Neural crest cell (in vitro differentiated cells): ENCODE measurements at regions not wholly inside any gene's neighbourhood (a gene's known extent, or its start where the extent isn't known, plus 50 kb on each side); places are given as distances from the start of the nearest gene placed in this dataset.

Experiments used
- DNase-seq: peaks from one replicate; pipeline ENCODE4 v3.0.0; 2021; ENCODE audit warnings: low read depth, mixed read lengths, low spot score
- H3K27ac Mint-ChIP-seq: one replicate; pipeline ENCODE4 v1.8.0; 2021; ENCODE audit warnings: mild to moderate bottlenecking, mixed read lengths; ENCODE audit not compliant: unreplicated experiment
- H3K27me3 Mint-ChIP-seq: 2 replicates; pipeline ENCODE4 v1.8.0; 2021; ENCODE audit warnings: low read depth, mild to moderate bottlenecking, mixed read lengths
- H3K36me3 Mint-ChIP-seq: 2 replicates; pipeline ENCODE4 v1.8.0; 2021; ENCODE audit warnings: low read depth, mild to moderate bottlenecking, mixed read lengths
- H3K4me1 Mint-ChIP-seq: 2 replicates; pipeline ENCODE4 v1.8.0; 2021; ENCODE audit warnings: mixed read lengths
- H3K4me3 Mint-ChIP-seq: one replicate; pipeline ENCODE4 v1.8.0; 2021; ENCODE audit warnings: mild to moderate bottlenecking, mixed read lengths
- H3K9me3 Mint-ChIP-seq: 2 replicates; pipeline ENCODE4 v1.8.0; 2021; ENCODE audit warnings: mixed read lengths
- CTCF ChIP-seq: fragments of 200-600 bp; sonication (generic); conservative IDR thresholded peaks from 2 replicates; pipeline ENCODE4 v1.5.0; 2021; ENCODE audit warnings: antibody characterized with exemption, mild to moderate bottlenecking

- Mint-ChIP-seq H3K4me1 (peaks cover 11% of the 10 kb centered on the region), H3K27me3 (no peaks in the 10 kb centered on the region), H3K27ac (no peak overlapping the region), H3K36me3 (no peaks in the 10 kb centered on the region), H3K4me3 (no peak overlapping the region), H3K9me3 (no peaks in the 10 kb centered on the region)
- DNase-seq, result no peak
- no peak for TF ChIP-seq CTCF
Observed at GRCh38 chr1:209223791-209224190, 359.7 kb upstream of the CAMK1G start.

GRCh38 chr1:209224886-209225285, 358.6 kb upstream of the CAMK1G start:
- no peak overlapping the region for H3K27ac Mint-ChIP-seq
- TF ChIP-seq CTCF, result no peak
- no peak for DNase-seq
- H3K36me3 Mint-ChIP-seq, result no peaks in the 10 kb centered on the region
- H3K4me1 Mint-ChIP-seq, result peaks cover 9% of the 10 kb centered on the region
- H3K27me3 Mint-ChIP-seq, result no peaks in the 10 kb centered on the region
- no peaks in the 10 kb centered on the region for H3K9me3 Mint-ChIP-seq
- no peak overlapping the region for H3K4me3 Mint-ChIP-seq

- H3K4me3 Mint-ChIP-seq, result no peak overlapping the region
- no peak for TF ChIP-seq CTCF
- no peaks in the 10 kb centered on the region for H3K4me1 Mint-ChIP-seq
- peaks cover 3% of the 10 kb centered on the region for H3K9me3 Mint-ChIP-seq
- H3K27me3 Mint-ChIP-seq, result no peaks in the 10 kb centered on the region
- no peak overlapping the region for H3K27ac Mint-ChIP-seq
- H3K36me3 Mint-ChIP-seq, result no peaks in the 10 kb centered on the region
- DNase-seq, result no peak
Observed at GRCh38 chr1:209227171-209227570, 356.3 kb upstream of the CAMK1G start.

GRCh38 chr1:209227941-209228340, 355.6 kb upstream of the CAMK1G start:
- no peaks in the 10 kb centered on the region for H3K36me3 Mint-ChIP-seq
- no peak for DNase-seq
- peaks cover 7% of the 10 kb centered on the region for H3K9me3 Mint-ChIP-seq
- H3K27ac Mint-ChIP-seq, result no peak overlapping the region
- H3K4me3 Mint-ChIP-seq, result no peak overlapping the region
- TF ChIP-seq CTCF, result no peak
- no peaks in the 10 kb centered on the region for H3K27me3 Mint-ChIP-seq
- no peaks in the 10 kb centered on the region for H3K4me1 Mint-ChIP-seq

- no peaks in the 10 kb centered on the region for H3K27me3 Mint-ChIP-seq
- no peak overlapping the region for H3K4me3 Mint-ChIP-seq
- H3K36me3 Mint-ChIP-seq, result no peaks in the 10 kb centered on the region
- no peaks in the 10 kb centered on the region for H3K4me1 Mint-ChIP-seq
- H3K27ac Mint-ChIP-seq, result no peak overlapping the region
- no peak for TF ChIP-seq CTCF
- peaks cover 7% of the 10 kb centered on the region for H3K9me3 Mint-ChIP-seq
- DNase-seq, result no peak
Observed at GRCh38 chr1:209229494-209230061, 353.9 kb upstream of the CAMK1G start.
